HEK293T (cell line): ENCODE measurements at regions not wholly inside any gene's neighbourhood (a gene's known extent, or its start where the extent isn't known, plus 50 kb on each side); places are given as distances from the start of the nearest gene placed in this dataset.

ENCODE experiments used
- BHLHE40 ChIP-seq: fragments of 450-650 bp; IDR thresholded peaks from 2 replicates; pipeline ENCODE4 v1.6.1; 2016; ENCODE audit warnings: mild to moderate bottlenecking, moderate library complexity, borderline replicate concordance
- ELF4 ChIP-seq: fragments of 450-650 bp; IDR thresholded peaks from 2 replicates; pipeline ENCODE4 v1.6.1; 2017; ENCODE audit warnings: antibody characterized with exemption
- L3MBTL2 ChIP-seq: fragments of 450-650 bp; conservative IDR thresholded peaks from 2 replicates; pipeline ENCODE4 v1.6.1; 2016; ENCODE audit warnings: mild to moderate bottlenecking
- SP1 ChIP-seq: fragments of 450-650 bp; IDR thresholded peaks from 2 replicates; pipeline ENCODE4 v1.6.1; 2017
- SUZ12 ChIP-seq: fragments of 450-650 bp; IDR thresholded peaks from 2 replicates; pipeline ENCODE4 v1.6.1; 2016; ENCODE audit warnings: mild to moderate bottlenecking

DNA sequence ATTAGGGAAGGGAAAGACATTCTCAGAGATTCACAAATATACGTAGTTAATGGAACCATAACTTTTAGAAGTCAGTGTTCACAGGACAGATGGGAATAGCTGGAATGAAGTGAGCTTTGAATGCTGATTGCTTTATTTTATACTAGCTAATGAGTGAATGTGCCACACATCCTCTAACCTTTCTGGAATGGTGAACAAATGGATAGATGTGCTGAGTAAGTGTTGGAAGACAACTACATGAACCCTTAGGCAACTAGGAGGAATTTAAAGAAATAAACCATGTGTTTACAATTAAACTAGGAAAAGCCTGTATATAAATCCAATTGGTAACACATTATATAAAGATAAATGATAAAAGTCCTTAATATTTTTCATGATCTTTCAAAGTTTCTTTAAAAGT is 91.6 kb upstream of the LIMCH1 start:
- TF ChIP-seq SP1, result no peak
- TF ChIP-seq SUZ12, result no peak
- TF ChIP-seq ELF4, result no peak
- TF ChIP-seq BHLHE40, result no peak
- no peak for TF ChIP-seq L3MBTL2
